ENCODE measurements at regions not wholly inside any gene's neighbourhood (a gene's known extent, or its start where the extent isn't known, plus 50 kb on each side); places are given as distances from the start of the nearest gene placed in this dataset.

DNA sequence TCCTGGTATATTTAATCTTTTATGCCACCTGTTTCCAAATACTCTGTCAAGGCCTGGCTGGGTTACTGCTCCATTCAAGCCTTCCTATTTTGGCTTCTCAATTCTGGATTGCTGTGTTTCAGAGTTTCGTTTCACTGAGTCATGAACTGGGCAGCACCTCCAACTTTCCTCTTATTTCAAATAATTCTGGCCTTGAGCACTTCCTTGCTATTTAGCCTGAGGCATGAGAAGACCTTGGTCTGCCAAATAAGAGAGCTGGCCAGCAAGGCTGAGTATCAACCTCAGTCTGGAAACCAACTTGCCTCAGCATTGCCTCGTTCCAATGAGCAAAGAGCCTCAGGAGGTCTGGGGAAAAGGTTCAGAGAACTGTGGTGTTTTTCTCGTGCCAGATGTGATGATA is 66.6 kb downstream of the TNFAIP3 start:
- in situ Hi-C loops (cut with MboI; ENCODE audit: low sequenced_read_pairs), result no loop called here

DNA sequence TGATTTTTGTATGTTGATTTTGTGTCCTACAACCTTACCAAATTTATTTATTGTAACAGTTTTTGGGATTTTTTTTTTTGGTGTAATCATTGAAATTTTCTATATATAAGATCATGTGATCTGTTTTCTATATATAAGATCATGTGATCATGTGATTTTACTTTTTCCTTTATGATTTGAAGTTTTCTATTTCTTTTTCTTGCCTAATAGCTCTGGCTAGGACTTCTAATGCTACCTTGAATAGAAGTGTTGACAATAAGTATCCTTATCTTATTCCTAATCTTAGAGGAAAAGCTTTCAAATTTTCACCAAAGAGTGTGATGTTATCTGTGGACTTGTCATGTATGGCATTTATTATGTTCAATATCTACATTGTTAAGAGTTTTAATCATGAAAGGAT is 69.7 kb downstream of the TNFAIP3 start:
- in situ Hi-C loops (cut with MboI; ENCODE audit: low sequenced_read_pairs), result no loop called here

DNA sequence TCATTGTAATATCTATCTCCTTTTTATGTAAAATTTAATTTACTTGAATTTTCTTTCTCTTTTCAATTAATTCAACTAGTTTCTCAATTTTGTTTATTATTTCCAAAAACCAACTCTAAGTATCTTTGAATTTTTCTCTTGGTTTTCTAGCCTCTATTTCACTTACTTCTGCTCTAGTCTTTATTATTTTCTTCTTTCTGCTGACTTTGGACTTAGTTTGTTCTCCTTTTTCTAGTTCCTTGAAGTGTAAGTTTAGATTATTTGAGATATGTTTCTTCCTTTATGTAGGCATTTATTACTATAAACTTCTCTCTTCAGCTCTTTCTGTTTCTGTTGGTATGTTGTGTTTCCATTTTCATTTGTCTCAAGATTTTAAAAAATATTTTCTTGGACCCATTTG is 70.8 kb downstream of the TNFAIP3 start:
- in situ Hi-C loops (cut with MboI; ENCODE audit: low sequenced_read_pairs), result no loop called here

DNA sequence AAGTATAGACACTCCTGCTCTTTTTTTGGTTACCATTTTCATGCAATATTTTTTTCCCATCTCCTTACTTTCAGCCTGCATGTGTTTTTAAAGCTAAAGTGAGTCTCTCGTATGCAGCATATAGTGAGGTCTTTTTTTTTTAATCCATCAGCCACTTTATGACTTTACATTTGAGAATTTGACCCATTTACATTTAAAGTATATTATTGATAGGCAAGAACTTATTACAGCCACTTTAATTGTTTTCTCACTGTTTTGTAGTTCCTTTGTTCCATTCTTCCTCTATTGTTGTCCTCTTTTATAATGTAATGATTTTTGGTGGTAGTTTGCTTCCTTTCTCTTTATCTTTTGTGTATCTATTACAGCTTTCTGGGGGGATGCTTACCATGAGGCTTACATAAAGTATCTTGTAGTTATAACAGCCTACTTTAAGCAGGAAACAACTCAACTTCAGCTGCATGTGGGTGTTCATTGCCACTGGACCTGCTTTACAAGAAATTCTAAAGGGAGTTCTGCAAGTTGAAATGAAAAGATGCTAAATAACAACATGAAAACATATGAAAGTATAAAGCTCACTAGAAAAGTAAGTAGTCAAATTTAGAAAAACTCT is 71.8 kb downstream of the TNFAIP3 start:
- in situ Hi-C loops (cut with MboI; ENCODE audit: low sequenced_read_pairs), result no loop called here

DNA sequence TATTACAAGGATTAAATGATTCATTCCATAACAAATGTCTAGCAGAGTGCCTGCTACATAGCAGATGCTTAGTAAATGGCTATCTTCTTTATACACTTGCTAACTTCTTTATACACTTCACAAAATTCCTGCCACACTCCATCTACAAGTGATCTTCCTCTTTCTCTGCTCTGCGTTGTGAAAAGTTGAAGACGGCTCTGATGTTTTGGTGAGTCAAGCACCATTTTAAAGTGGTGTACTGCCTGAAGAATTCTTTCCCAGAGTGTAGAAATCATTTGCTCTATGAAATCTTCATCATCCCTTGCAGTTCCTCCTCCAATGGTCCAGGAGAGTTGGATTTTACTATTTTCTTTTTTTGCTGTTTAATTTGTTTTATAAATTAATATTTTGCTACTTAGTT is 74.9 kb downstream of the TNFAIP3 start:
- in situ Hi-C loops (cut with MboI; ENCODE audit: low sequenced_read_pairs), result loop anchor here (10.0 kb wide), 1 partner anchor 237 kb away; no protein-coding TSS in a partner anchor

DNA sequence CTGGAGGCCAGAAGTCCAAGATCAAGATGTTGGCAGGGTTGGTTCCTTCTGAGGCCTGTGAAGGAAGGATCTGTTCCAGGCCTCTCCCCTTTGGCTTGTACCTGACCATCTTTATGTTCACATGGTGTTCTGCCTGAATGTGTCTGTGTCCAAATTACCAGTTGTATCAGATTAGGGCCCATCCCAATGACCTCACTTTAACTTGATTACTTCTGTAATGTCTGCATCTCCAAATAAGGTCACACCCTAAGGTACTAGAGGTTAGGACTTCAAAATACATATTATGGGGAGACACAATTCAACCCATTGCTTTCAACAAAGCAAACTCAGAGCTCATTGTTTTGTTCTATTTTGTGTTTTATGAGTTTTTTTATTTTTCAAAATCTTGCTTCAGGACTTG is 75.7 kb downstream of the TNFAIP3 start:
- in situ Hi-C loops (cut with MboI; ENCODE audit: low sequenced_read_pairs), result loop anchor here (10.0 kb wide), 1 partner anchor 238 kb away; no protein-coding TSS in a partner anchor

DNA sequence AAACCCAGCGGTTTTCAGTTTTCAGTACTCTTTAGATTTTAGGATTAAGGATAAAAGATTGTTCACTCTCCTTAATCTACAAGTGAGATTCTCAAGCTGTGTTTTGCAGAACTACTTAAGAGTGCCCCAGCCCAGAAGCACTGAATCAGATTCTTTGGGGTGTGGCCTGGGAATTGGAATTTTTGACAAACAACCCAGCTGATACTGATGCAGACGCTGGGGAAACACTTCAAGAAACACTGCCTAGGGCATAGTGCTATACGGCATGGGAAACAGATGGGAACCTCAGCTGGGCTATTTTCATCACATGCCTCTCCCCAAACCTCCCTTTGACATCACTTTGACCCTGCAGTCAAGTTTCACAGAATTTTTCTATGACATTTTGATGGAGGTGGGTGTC is 77.3 kb downstream of the TNFAIP3 start:
- in situ Hi-C loops (cut with MboI; ENCODE audit: low sequenced_read_pairs), result loop anchor here (10.0 kb wide), 1 partner anchor 240 kb away; no protein-coding TSS in a partner anchor

DNA sequence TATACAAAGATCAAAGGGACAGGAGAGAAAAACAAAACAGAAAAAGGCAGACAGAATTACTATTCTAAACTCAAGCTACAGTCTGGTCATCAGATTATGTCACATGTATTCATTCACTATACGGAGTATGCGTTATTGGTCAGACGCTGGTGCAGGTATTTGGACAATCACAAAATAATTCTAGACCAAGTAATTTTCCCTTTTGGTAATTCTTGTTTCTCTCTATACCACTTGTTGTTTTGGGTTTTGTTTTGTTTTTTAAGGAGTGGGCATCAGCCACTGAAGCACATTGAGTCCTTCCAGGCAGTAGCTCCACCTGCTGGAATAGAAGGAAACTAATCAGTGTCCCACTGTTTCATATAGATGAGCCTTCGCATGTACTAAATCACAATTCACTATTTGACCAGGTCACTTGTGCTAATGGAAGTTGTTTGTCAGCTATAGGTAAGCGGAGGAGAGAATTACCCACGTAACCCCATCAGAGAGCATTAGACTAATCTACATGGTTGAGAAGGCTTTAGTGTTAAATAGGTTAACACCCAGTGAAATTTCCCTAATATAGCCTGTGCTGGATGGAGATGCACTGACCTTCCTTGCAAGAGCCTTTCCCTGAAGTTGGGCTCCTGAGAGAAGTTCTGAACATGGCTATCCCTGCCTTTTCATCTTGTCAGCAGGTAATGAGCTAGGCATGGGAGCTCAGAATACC is 77.9 kb downstream of the TNFAIP3 start:
- in situ Hi-C loops (cut with MboI; ENCODE audit: low sequenced_read_pairs), result loop anchor here (10.0 kb wide), 1 partner anchor 240 kb away; no protein-coding TSS in a partner anchor

DNA sequence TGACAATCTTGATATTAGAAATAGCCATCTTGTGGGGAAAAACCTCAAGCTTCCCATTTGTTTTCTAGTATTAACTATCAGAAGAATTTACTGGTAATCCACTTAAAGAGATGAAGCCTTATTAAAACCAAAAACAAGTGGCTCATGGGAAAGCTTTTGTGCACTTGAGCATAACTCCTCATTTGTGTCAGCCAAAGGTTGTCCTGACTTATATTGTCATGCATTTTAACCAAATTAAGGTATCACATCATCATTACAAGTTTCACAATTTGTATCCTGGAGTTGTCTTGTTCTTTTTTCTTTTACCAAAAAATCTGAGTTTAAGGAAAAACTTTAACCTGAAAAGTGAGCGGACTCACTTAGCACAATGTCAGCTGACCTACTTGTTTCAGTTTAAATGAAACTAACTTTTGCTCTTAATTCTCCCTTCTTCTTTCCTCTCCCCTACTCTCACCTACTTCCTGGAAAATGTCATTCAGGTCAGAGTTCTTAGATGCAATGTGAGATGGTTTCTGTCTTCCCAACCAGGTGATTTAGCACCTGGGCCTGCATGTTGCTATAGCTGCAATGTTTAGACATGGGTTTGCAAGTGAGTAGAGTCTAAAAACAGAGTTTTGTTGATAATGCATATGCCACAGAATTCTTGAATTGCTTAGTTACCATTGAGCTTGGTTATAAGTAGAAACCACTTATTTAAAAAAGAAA is 82.8 kb downstream of the TNFAIP3 start:
- in situ Hi-C loops (cut with MboI; ENCODE audit: low sequenced_read_pairs), result loop anchor here (10.0 kb wide), 1 partner anchor 245 kb away; no protein-coding TSS in a partner anchor

DNA sequence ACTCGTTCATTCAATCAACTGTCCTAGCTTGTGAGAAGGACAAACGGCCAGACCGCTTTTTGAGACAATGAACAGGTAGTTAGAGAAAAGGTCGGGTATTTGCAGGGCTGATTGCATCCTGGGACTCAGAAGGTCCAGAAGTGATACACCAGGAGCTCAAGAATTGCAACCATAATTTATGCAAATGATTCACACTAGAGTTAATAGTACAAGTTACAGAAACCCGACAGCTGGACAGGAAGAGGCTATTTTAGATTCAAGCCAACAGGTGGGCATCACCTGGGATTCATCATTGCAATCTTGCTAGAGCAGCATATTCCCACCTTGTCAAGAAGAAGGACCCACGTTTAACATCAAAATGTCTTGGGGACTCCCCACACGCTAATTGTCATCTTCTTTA is 83.5 kb downstream of the TNFAIP3 start:
- in situ Hi-C loops (cut with MboI; ENCODE audit: low sequenced_read_pairs), result no loop called here

DNA sequence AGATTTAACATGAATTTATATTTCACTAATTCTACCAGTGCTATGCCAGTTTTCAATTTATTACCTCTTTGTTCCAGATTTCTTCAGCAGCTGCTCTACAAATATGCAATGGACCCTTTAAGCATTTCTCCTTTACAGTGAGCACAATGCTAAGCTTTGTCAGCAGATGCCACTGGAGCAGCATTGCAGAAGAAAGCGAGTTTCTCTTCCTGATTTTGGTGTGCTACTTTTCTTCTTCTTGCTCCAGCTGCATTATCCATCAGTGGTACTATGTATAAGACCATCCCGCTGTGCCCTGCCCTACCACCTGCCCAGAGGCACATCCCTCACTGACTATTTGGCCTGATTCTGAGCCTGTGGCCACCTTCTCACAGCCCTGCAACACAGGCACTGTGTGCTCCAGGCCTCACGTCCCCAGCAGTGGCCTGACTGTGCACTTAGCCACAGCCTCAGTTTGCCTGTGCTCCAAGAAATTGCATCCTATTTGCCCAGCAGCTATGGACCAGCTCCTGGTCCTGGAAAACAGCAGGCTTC is 84.1 kb downstream of the TNFAIP3 start:
- in situ Hi-C loops (cut with MboI; ENCODE audit: low sequenced_read_pairs), result no loop called here

DNA sequence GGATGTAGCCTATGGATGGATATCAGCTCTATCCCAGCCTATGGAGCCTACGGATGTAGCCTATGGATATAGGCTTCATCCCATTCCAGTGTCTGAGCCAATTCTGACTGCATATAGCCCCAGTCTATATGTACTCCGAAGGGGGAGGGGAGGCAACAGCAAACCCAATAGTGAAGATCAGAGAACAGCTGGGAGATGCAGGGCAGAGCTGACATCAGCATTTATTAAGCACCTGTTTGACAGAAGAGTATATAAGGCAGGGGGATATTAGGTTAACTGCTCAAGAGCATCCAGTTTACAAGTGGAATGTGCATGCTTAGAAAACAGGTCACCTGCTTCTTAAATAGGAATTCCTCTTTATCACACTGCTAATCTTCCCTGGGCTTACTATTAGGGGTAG is 85.2 kb downstream of the TNFAIP3 start:
- in situ Hi-C loops (cut with MboI; ENCODE audit: low sequenced_read_pairs), result no loop called here

DNA sequence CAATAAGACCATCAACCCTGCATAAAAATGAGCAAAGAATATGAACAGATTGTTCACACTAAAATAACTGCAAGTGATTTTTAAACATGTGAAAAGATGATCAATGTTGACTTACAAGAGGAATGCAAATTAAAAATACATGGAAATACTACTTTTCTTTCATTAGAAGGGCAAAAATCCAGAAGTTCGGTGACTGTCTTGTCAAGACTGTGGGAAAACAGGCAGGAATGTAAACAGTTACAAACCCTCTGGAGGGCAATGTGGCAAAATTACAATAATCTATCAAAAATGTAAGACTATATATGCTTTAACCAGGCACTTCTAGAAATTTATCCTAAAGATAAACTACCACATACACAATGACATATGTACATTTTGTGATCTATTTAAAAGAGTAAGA is 86.7 kb downstream of the TNFAIP3 start:
- in situ Hi-C loops (cut with MboI; ENCODE audit: low sequenced_read_pairs), result no loop called here

DNA sequence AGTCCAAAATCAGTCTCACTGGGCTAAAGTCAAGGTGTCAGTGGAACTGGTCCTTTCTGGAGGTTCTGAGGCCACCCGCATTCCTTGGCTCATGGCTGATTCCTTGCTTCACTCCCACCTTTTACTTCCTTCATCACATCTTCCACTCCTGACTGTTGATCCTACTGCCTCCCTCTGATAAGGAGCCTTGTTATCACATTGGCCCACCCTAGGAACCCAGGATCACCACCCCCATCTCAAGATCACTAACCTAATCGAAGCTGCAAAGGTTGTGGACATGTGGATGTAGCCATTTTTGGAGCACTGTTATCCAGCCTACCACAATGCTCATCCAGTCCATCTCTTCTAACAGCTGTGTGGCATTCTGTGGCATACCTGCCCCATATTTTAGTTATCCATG is 87.2 kb downstream of the TNFAIP3 start:
- in situ Hi-C loops (cut with MboI; ENCODE audit: low sequenced_read_pairs), result no loop called here

DNA sequence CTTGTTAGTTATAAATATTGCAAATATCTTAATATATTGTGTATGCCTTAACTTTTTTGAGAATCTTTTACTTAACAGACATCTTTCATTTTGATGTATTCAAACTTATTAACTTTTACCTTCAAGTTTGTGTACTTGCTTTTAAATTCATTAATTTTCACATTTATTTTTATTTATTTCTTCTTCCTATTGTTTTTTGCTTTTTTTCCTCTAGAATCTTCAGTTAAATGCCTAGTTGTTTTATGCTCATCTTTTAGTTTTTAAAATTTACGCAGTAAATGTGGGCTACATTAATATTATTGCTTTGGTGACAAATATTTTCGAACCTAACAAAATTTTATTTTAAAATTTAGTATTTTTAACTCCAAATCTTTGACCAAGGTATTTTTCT is 89.0 kb downstream of the TNFAIP3 start:
- in situ Hi-C loops (cut with MboI; ENCODE audit: low sequenced_read_pairs), result no loop called here

DNA sequence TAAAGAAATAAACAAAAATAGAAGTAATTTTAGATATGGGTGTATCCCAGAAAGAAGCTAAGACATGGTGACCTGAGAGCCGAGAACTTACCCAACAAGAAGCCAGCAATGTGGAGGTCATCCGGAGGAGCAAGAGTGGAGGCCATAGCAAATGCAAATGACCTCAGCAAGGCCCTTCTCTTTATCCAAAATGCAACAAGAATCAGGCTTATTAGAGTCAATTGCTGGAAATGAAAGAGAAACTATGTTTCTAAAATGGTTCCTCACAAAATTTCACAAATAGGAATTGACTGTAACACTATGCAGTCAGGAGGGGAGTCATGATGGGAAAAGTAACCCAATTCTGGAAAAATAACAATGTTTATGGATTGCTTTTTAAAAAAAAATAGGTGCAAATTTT is 90.4 kb downstream of the TNFAIP3 start:
- in situ Hi-C loops (cut with MboI; ENCODE audit: low sequenced_read_pairs), result no loop called here

DNA sequence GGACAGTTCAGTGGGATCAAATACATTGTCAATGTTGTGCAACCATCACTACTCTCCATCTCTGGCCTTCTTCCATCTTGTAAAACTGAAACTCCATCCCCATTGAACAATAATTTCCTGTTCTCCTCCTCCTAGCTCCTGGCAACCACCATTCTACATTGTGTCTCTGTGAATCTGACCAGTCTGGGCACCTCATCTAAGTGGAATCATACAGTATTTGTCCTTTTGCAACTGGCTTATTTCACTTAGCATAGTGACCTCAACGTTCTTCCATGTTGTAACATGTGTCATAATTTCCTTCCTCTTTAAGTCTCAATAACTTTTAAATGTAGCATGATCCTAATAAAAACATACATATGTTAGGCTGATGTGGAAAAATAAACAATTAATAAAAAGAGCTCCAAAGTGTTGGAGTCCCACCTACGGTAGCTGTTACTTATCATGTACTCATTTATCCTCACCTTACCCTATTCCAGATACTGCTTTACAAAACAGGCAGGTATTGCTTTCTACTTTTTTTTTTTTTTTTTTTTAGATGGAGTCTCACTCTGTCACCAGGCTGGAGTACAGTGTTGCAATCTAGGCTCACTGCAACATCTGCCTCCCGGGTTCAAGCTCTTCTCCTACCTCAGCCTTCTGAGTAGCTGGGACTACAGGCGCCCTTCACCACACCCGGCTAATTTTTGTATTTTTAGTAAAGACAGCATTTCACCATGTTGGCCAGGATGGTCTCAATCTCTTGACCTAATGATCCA is 91.9 kb downstream of the TNFAIP3 start:
- in situ Hi-C loops (cut with MboI; ENCODE audit: low sequenced_read_pairs), result no loop called here

DNA sequence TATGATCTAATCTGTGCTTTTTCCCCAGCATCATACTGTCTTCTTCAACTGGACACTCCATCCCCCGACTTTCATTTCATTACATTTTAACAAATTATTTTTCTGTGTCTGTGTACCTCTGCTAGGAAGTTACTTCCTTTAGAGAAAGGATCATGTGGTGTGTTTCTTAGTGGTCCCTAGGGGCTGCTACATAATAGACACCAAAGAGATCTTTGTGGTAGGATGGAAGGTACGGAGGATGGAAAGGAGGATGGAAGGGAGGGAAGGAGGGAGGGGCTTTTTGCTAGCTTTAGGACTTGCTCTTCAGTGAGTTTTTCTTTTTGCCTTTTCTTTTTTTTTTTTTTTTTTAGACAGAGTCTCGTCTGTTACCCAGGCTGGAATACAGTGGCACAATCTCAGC is 95.7 kb downstream of the TNFAIP3 start:
- in situ Hi-C loops (cut with MboI; ENCODE audit: low sequenced_read_pairs), result no loop called here

DNA sequence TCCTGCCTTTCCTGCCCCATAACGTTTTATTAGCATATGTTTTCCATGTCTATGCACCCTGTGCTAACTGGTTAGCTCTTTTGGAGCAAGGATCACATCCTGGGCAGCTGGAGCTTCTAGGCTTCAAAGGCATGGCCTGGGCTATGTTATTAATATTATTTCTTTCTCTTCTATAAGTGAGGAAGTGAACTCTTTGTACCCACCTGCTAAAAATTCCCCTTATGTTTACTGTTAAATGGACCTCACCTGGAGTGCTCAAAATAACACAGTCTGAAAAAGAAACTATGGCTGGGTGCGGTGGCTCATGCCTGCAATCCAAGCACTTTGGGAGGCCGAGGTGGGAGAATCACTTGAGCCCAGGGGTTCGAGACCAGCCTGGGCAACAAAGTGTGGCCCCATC is 97.8 kb downstream of the TNFAIP3 start:
- in situ Hi-C loops (cut with MboI; ENCODE audit: low sequenced_read_pairs), result no loop called here

DNA sequence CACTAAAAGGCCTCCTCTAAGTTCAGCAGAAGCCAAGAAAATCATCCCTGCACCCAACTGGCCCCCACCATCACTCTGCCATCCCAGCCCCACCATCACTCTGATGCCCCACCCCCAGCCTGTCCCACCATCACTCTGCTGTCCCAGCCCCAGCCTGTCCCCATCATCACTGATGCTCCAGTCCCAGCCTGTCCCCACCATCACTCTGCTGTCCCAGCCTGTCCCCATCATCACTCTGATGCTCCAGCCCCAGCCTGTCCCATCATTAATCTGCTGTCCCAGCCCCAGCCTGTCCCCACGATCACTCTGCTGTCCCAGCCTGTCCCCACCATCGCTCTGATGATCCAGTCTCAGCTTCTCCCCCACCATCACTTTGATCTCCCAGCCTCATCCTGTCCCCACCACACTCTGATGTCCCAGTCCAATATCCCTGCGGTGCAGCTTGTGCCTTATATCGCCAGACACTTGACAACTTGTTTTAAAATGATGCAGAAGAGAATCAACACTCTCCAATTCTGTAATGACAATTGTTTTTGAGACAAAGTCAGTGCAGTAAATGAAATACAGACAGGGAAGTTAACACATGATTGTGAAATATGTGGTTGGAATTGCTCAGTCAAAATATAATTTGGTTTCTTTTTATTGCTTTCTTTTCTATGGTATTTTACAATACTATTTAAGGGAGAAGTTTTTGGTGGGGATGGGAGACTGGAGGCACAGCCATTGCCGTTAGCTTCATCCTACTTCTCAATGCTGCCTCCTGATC is 100.8 kb downstream of the TNFAIP3 start:
- in situ Hi-C loops (cut with MboI; ENCODE audit: low sequenced_read_pairs), result no loop called here
